ENCODE measurements at regions not wholly inside any gene's neighbourhood (a gene's known extent, or its start where the extent isn't known, plus 50 kb on each side); places are given as distances from the start of the nearest gene placed in this dataset.
A peak's percentile ranks its signal among the peaks of the same experiment; 100 is the strongest.

GRCh38 chr11:27287205-27287604 is 75.8 kb downstream of the CCDC34 start:
- peak; percentile 54 for DNase-seq (ENCODE audit: low spot score)
- intact Hi-C loops (cut with micrococcal nuclease; ENCODE audit: unreplicated experiment) = no loop called here
- Histone ChIP-seq H3K4me3 (ENCODE audit: low read depth, low read length, poor library complexity, severe bottlenecking) (no peak overlapping the region), H3K9me3 (ENCODE audit: low read depth, low read length, poor library complexity, severe bottlenecking) (peaks cover 19% of the 10 kb centered on the region), H3K4me1 (ENCODE audit: insufficient read depth, low read length, poor library complexity, severe bottlenecking) (no peaks in the 10 kb centered on the region), H3K27me3 (replicated peaks; ENCODE audit: insufficient read depth, low read depth, low read length, poor library complexity) (no peaks in the 10 kb centered on the region), H3K27ac (ENCODE audit: low read depth, low read length, poor library complexity, severe bottlenecking) (no peak overlapping the region), H3K36me3 (ENCODE audit: insufficient read depth, low read length, poor library complexity, severe bottlenecking) (no peaks in the 10 kb centered on the region)
- CTCF ChIA-PET = no interaction called here
- no peak for TF ChIP-seq CTCF (conservative IDR thresholded peaks at IDR 0.05; ENCODE audit: low read depth, low read length)
- no peak for TF ChIP-seq EZH2 (IDR thresholded peaks at IDR 0.05; ENCODE audit: borderline replicate concordance, low read depth, low read length, poor library complexity, severe bottlenecking)
- no TSS peak for BruUV-seq (replicated peaks)
- POLR2A ChIA-PET (ENCODE audit: low non-redundant PET) = no interaction called here

- TF ChIP-seq CTCF (conservative IDR thresholded peaks at IDR 0.05; ENCODE audit: low read depth, low read length) (no peak), EZH2 (IDR thresholded peaks at IDR 0.05; ENCODE audit: borderline replicate concordance, low read depth, low read length, poor library complexity, severe bottlenecking) (no peak)
- Histone ChIP-seq H3K4me1 (ENCODE audit: insufficient read depth, low read length, poor library complexity, severe bottlenecking) (peaks cover under 1% of the 10 kb centered on the region), H3K36me3 (ENCODE audit: insufficient read depth, low read length, poor library complexity, severe bottlenecking) (no peaks in the 10 kb centered on the region), H3K27ac (ENCODE audit: low read depth, low read length, poor library complexity, severe bottlenecking) (no peak overlapping the region), H3K4me3 (ENCODE audit: low read depth, low read length, poor library complexity, severe bottlenecking) (no peak overlapping the region), H3K27me3 (replicated peaks; ENCODE audit: insufficient read depth, low read depth, low read length, poor library complexity) (no peaks in the 10 kb centered on the region), H3K9me3 (ENCODE audit: low read depth, low read length, poor library complexity, severe bottlenecking) (peaks cover 6% of the 10 kb centered on the region)
- intact Hi-C loops (cut with micrococcal nuclease; ENCODE audit: unreplicated experiment) = no loop called here
- POLR2A ChIA-PET (ENCODE audit: low non-redundant PET) = interaction anchor here (0.5 kb wide), 1 partner anchor 211 kb away, joined by 3 read pairs; no protein-coding TSS in a partner anchor
- CTCF ChIA-PET = no interaction called here
- DNase-seq (ENCODE audit: low spot score) = no peak
- no TSS peak for BruUV-seq (replicated peaks)
Measured at GRCh38 chr11:27285761-27286160, 77.3 kb downstream of the CCDC34 start.

- TF ChIP-seq EZH2 (IDR thresholded peaks at IDR 0.05; ENCODE audit: borderline replicate concordance, low read depth, low read length, poor library complexity, severe bottlenecking) (no peak), CTCF (conservative IDR thresholded peaks at IDR 0.05; ENCODE audit: low read depth, low read length) (no peak)
- Histone ChIP-seq H3K9me3 (ENCODE audit: low read depth, low read length, poor library complexity, severe bottlenecking) (no peaks in the 10 kb centered on the region), H3K4me1 (ENCODE audit: insufficient read depth, low read length, poor library complexity, severe bottlenecking) (peaks cover 28% of the 10 kb centered on the region), H3K27me3 (replicated peaks; ENCODE audit: insufficient read depth, low read depth, low read length, poor library complexity) (no peaks in the 10 kb centered on the region), H3K27ac (ENCODE audit: low read depth, low read length, poor library complexity, severe bottlenecking) (no peak overlapping the region), H3K36me3 (ENCODE audit: insufficient read depth, low read length, poor library complexity, severe bottlenecking) (no peaks in the 10 kb centered on the region), H3K4me3 (ENCODE audit: low read depth, low read length, poor library complexity, severe bottlenecking) (no peak overlapping the region)
- BruUV-seq (replicated peaks) = no TSS peak
- intact Hi-C loops (cut with micrococcal nuclease; ENCODE audit: unreplicated experiment) = no loop called here
- DNase-seq (ENCODE audit: low spot score) = no peak
- POLR2A ChIA-PET (ENCODE audit: low non-redundant PET) = no interaction called here
- CTCF ChIA-PET = interaction anchor here (0.5 to 1.8 kb wide), 2 partner anchors 13 to 73 kb away, joined by 3 to 5 read pairs; no protein-coding TSS in a partner anchor
Measured at GRCh38 chr11:27282806-27283205, 80.2 kb downstream of the CCDC34 start.
